HCT116 (cell line): ENCODE measurements at regions not wholly inside any gene's neighbourhood (a gene's known extent, or its start where the extent isn't known, plus 50 kb on each side); places are given as distances from the start of the nearest gene placed in this dataset.

ENCODE experiments used
- ATAC-seq: fragments of 200-7000 bp; cut with Tn5 transposase; 2 replicates; pipeline ENCODE4 v1.9.1; 2020; ENCODE audit warnings: mild to moderate bottlenecking, moderate library complexity
- BruUV-seq: library from RNA; stranded (reverse); fragments of 400-500 nt; replicated peaks from 2 replicates; lab custom pipeline; 2021; lab: Mats Ljungman, UMichigan
- CTCF ChIA-PET: fragments of 300-600 bp; sonication (Branson Sonifier 250); formaldehyde crosslinking; loops from one replicate; lab custom pipeline; 2021; ENCODE audit warnings: antibody characterized with exemption; lab: Charles Lee
- POLR2A ChIA-PET: fragments of 300-600, 350-600 bp; sonication (Branson Sonifier 250); formaldehyde crosslinking; loops from one replicate; lab custom pipeline; 2021; ENCODE audit warnings: antibody characterized with exemption; lab: Charles Lee
- RAD21 ChIA-PET, 2 experiments: fragments of 300-600 bp; sonication (Branson Sonifier 250); formaldehyde crosslinking; loops; one replicate each; lab custom pipeline; 2023; ENCODE audit warnings: low total read pairs in 2 of 2; ENCODE audit not compliant: uncharacterized antibody in 2 of 2, unreplicated experiment in 2 of 2, low non-redundant PET in 1 of 2; lab: Charles Lee
- DNase-seq: peaks from one replicate; pipeline ENCODE4 v3.0.0-alpha.2; 2010; ENCODE audit warnings: low read depth, low spot score
- H2AFZ ChIP-seq: fragments of 200-600 bp; shearing (Covaris generic), sonication (generic); 2 replicates; pipeline ENCODE4 v1.6.1; 2017; ENCODE audit warnings: low read depth, mixed run types, mixed read lengths, antibody characterized with exemption, low read length; ENCODE audit not compliant: poor library complexity, severe bottlenecking
- H3K27ac ChIP-seq: 2 replicates; pipeline ENCODE4 v1.5.1; 2012; ENCODE audit warnings: low read depth, low read length
- H3K27me3 ChIP-seq: fragments of 200-600 bp; sonication (generic); 2 replicates; pipeline ENCODE4 v1.6.1; 2016; ENCODE audit warnings: mixed run types, low read length, mixed read lengths; ENCODE audit not compliant: insufficient read depth
- H3K36me3 ChIP-seq, 2 experiments: fragments of 200-500 bp in 1 of 2; fragments of 200-600 bp in 1 of 2; sonication (Bioruptor generic) in 1 of 2; sonication (generic) in 1 of 2; 2 replicates each; pipeline versions ENCODE4 v1.5.1 to v1.6.1; 2014 to 2016; ENCODE audit warnings: low read length in 2 of 2, inconsistent platforms in 1 of 2, mixed read lengths in 1 of 2, mixed run types in 1 of 2; ENCODE audit not compliant: insufficient read depth in 2 of 2, control insufficient read depth in 1 of 2
- H3K4me1 ChIP-seq, 2 experiments: fragments of 200-600 bp in 1 of 2; sonication (generic) in 1 of 2; 2 replicates each; pipeline versions ENCODE4 v1.5.1 to v1.6.1; 2012 to 2017; ENCODE audit warnings: low read length in 2 of 2, inconsistent platforms in 1 of 2, mild to moderate bottlenecking in 1 of 2, mixed read lengths in 1 of 2, mixed run types in 1 of 2, moderate library complexity in 1 of 2; ENCODE audit not compliant: insufficient read depth in 2 of 2, control insufficient read depth in 1 of 2
- H3K4me2 ChIP-seq: fragments of 200-600 bp; sonication (generic); 2 replicates; pipeline ENCODE4 v1.6.1; 2017; ENCODE audit warnings: mixed run types, low read length, mixed read lengths
- H3K4me3 ChIP-seq, 2 experiments: fragments of 200-600 bp in 1 of 2; sonication (generic) in 1 of 2; replicated peaks in 1 of 2; 2 replicates each; pipeline ENCODE4 v1.5.1; 2011 to 2016; ENCODE audit warnings: low read length in 2 of 2, control low read depth in 1 of 2, low read depth in 1 of 2, mild to moderate bottlenecking in 1 of 2, mixed read lengths in 1 of 2, mixed run types in 1 of 2
- H3K79me2 ChIP-seq: fragments of 200-600 bp; sonication (generic); 2 replicates; pipeline ENCODE4 v1.6.1; 2017; ENCODE audit warnings: mild to moderate bottlenecking, mixed run types, low read length, moderate library complexity, mixed read lengths; ENCODE audit not compliant: insufficient read depth
- H3K9ac ChIP-seq: fragments of 200-600 bp; sonication (generic); 2 replicates; pipeline ENCODE4 v1.6.1; 2016; ENCODE audit warnings: low read length, mixed read lengths
- H3K9me2 ChIP-seq: fragments of 200-600 bp; sonication (generic), shearing (Covaris generic); 2 replicates; pipeline ENCODE4 v1.6.1; 2017; ENCODE audit warnings: mixed run types, mild to moderate bottlenecking, moderate library complexity; ENCODE audit not compliant: insufficient read depth
- H3K9me3 ChIP-seq, 2 experiments: fragments of 200-500 bp in 1 of 2; fragments of 200-600 bp in 1 of 2; sonication (Bioruptor generic) in 1 of 2; sonication (generic) in 1 of 2; 2 replicates each; pipeline ENCODE4 v1.6.1; 2014 to 2017; ENCODE audit warnings: low read length in 2 of 2, mixed read lengths in 2 of 2, inconsistent platforms in 1 of 2, low read depth in 1 of 2, mild to moderate bottlenecking in 1 of 2, mixed run types in 1 of 2, moderate library complexity in 1 of 2; ENCODE audit not compliant: control insufficient read depth in 1 of 2, insufficient read depth in 1 of 2
- H4K20me1 ChIP-seq: fragments of 200-600 bp; sonication (generic), shearing (Covaris generic); 2 replicates; pipeline ENCODE4 v1.6.1; 2017; ENCODE audit warnings: mixed run types, mild to moderate bottlenecking, moderate library complexity; ENCODE audit not compliant: insufficient read depth
- ATF3 ChIP-seq: IDR thresholded peaks from 2 replicates; pipeline ENCODE4 v1.6.1; 2012
- CBX3 ChIP-seq: IDR thresholded peaks from 2 replicates; pipeline ENCODE4 v1.6.1; 2012; ENCODE audit warnings: low read depth
- CEBPB ChIP-seq: IDR thresholded peaks from 2 replicates; pipeline ENCODE4 v1.6.1; 2012; ENCODE audit warnings: low read depth
- EGR1 ChIP-seq: IDR thresholded peaks from 2 replicates; pipeline ENCODE4 v1.6.1; 2012; ENCODE audit warnings: low read depth
- EZH2 ChIP-seq: fragments of 200-600 bp; sonication (generic); IDR thresholded peaks from 2 replicates; pipeline ENCODE4 v1.6.1; 2017; ENCODE audit warnings: antibody characterized with exemption, mixed run types
- EZH2phosphoT487 ChIP-seq: fragments of 200-600 bp; IDR thresholded peaks from 2 replicates; pipeline ENCODE4 v1.6.1; 2018; ENCODE audit warnings: antibody characterized with exemption, borderline replicate concordance
- JUND ChIP-seq: IDR thresholded peaks from 2 replicates; pipeline ENCODE4 v1.6.1; 2012
- MAX ChIP-seq: IDR thresholded peaks from 2 replicates; pipeline ENCODE4 v1.6.1; 2012
- POLR2A ChIP-seq: IDR thresholded peaks from 2 replicates; pipeline ENCODE4 v1.7.0; 2011; ENCODE audit warnings: borderline replicate concordance; ENCODE audit not compliant: insufficient read depth, insufficient read length; ENCODE audit errors: extremely low read depth
- POLR2AphosphoS5 ChIP-seq: IDR thresholded peaks from 2 replicates; pipeline ENCODE4 v1.6.1; 2011; ENCODE audit warnings: mild to moderate bottlenecking, low read depth, low read length, moderate library complexity
- RAD21 ChIP-seq: IDR thresholded peaks from 2 replicates; pipeline ENCODE4 v1.6.1; 2012; ENCODE audit warnings: low read depth, mild to moderate bottlenecking
- REST ChIP-seq: IDR thresholded peaks from 2 replicates; pipeline ENCODE4 v1.6.1; 2012; ENCODE audit warnings: low read depth
- SIN3A ChIP-seq: IDR thresholded peaks from 2 replicates; pipeline ENCODE4 v1.6.1; 2012; ENCODE audit warnings: low read depth
- SP1 ChIP-seq: IDR thresholded peaks from 2 replicates; pipeline ENCODE4 v1.6.1; 2012; ENCODE audit warnings: low read depth
- SRF ChIP-seq: IDR thresholded peaks from 2 replicates; pipeline ENCODE4 v1.6.1; 2012; ENCODE audit warnings: low read depth
- TCF7L2 ChIP-seq: IDR thresholded peaks from 2 replicates; pipeline ENCODE4 v1.7.0; 2011; ENCODE audit warnings: borderline replicate concordance, inconsistent platforms; ENCODE audit not compliant: insufficient read depth, insufficient read length; ENCODE audit errors: extremely low read depth
- YY1 ChIP-seq: IDR thresholded peaks from 2 replicates; pipeline ENCODE4 v1.6.1; 2011; ENCODE audit warnings: low read length, low read depth, moderate library complexity, mild to moderate bottlenecking; ENCODE audit not compliant: insufficient replicate concordance; ENCODE audit errors: extremely low read depth
- ZFX ChIP-seq: fragments of 450-650 bp; IDR thresholded peaks from 2 replicates; pipeline ENCODE4 v1.6.1; 2017
- ZNF274 ChIP-seq: fragments of 200-500 bp; sonication (Bioruptor generic); IDR thresholded peaks from 2 replicates; pipeline ENCODE4 v1.6.1; 2014; ENCODE audit warnings: mild to moderate bottlenecking, low read depth, low read length, inconsistent platforms
- intact Hi-C: fragments of 100-400 bp; cut with micrococcal nuclease; formaldehyde crosslinking; loops from 2 replicates; pipeline ENCODE4 v1.10.0; 2022

GRCh38 chr12:34198924-34199323 lies 176.6 kb downstream of the ALG10 start:
- POLR2A ChIA-PET, result no interaction called here
- H3K79me2 ChIP-seq, result no peaks in the 10 kb centered on the region
- no peaks in the 10 kb centered on the region for H3K9me2 ChIP-seq
- H3K4me1 ChIP-seq, result no peaks in the 10 kb centered on the region
- DNase-seq (no peak), ATAC-seq (no peak)
- no peak overlapping the region for H3K4me2 ChIP-seq
- no peaks in the 10 kb centered on the region for H3K9me3 ChIP-seq
- RAD21 ChIA-PET, result no interaction called here
- no peaks in the 10 kb centered on the region for H3K36me3 ChIP-seq
- intact Hi-C loops, result no loop called here
- CTCF ChIA-PET, result no interaction called here
- H3K4me3 ChIP-seq, result no peak overlapping the region
- H2AFZ ChIP-seq, result no peak overlapping the region
- H4K20me1 ChIP-seq, result no peaks in the 10 kb centered on the region
- no peak overlapping the region for H3K9ac ChIP-seq
- H3K27ac ChIP-seq, result no peak overlapping the region
- no TSS peak for BruUV-seq
- 0 out of 2 replicates have a peak, but pooled peaks cover under 1% of the 10 kb centered on the region for H3K27me3 ChIP-seq
- TF ChIP-seq POLR2A, result no peak
- TF ChIP-seq SP1, result no peak
- TF ChIP-seq TCF7L2, result no peak
- no peak for TF ChIP-seq CEBPB
- TF ChIP-seq MAX, result no peak
- no peak for TF ChIP-seq RAD21
- no peak for TF ChIP-seq CBX3
- TF ChIP-seq EZH2phosphoT487, result no peak
- no peak for TF ChIP-seq ZNF274
- no peak for TF ChIP-seq EGR1
- no peak for TF ChIP-seq REST
- no peak for TF ChIP-seq POLR2AphosphoS5
- TF ChIP-seq SIN3A, result no peak
- TF ChIP-seq JUND, result no peak
- TF ChIP-seq YY1, result no peak
- TF ChIP-seq ATF3, result no peak
- no peak for TF ChIP-seq ZFX
- TF ChIP-seq EZH2, result no peak
- no peak for TF ChIP-seq SRF
